GM21717 (cell line): ENCODE measurements at regions not wholly inside any gene's neighbourhood (a gene's known extent, or its start where the extent isn't known, plus 50 kb on each side); places are given as distances from the start of the nearest gene placed in this dataset.

Experiments
- ATAC-seq: cut with Tn5 transposase; IDR thresholded peaks from one replicate; pipeline ENCODE4 v1.9.1; 2021; ENCODE audit warnings: mild to moderate bottlenecking, moderate library complexity; ENCODE audit not compliant: unreplicated experiment

DNA sequence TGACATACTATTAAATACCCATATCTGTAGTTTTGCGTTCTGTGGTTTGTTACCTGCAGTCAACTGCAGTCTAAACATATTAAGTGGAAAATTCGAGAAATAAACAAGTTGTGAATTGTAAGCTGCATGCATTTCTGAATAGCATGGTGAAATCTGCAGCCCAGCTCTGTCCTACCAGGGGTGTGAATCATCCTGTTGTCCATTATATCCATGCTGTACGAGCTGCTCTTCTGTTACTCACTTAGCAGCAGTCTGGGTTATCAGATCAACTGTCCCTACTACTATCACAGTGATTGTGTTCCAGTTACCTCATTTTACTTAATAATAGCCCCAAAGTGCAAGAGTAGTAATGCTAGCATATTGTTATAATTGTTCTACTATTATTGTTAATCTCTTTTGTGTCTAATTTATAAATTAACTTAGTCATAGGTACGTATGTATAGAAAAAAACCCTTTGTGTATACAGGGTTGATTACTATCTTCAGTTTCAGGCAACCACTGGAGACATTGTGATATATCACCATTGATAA, 173.7 kb upstream of the FAT4 start:
- no peak for ATAC-seq

DNA sequence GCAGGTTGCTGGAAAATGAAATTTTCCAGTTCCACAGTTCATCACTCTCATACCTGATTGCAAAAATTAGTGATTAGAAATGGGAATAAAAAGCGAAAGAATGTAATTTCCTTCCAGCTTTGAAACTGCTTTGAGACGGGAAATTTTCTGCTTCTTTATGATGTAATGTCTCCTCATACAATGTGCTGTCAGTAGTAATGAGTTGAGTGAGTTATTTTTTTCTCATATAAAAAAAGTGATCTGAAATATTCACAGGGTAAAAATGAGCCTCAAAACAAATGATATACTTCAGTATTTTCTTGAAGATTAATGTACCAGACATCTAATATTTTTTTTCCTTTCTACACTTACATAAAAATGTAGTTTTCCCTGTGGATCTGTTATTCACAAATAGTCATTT, 179.1 kb upstream of the FAT4 start:
- no peak for ATAC-seq

GRCh38 chr4:125132729-125133128, 182.0 kb upstream of the FAT4 start:
- ATAC-seq, result no peak

DNA sequence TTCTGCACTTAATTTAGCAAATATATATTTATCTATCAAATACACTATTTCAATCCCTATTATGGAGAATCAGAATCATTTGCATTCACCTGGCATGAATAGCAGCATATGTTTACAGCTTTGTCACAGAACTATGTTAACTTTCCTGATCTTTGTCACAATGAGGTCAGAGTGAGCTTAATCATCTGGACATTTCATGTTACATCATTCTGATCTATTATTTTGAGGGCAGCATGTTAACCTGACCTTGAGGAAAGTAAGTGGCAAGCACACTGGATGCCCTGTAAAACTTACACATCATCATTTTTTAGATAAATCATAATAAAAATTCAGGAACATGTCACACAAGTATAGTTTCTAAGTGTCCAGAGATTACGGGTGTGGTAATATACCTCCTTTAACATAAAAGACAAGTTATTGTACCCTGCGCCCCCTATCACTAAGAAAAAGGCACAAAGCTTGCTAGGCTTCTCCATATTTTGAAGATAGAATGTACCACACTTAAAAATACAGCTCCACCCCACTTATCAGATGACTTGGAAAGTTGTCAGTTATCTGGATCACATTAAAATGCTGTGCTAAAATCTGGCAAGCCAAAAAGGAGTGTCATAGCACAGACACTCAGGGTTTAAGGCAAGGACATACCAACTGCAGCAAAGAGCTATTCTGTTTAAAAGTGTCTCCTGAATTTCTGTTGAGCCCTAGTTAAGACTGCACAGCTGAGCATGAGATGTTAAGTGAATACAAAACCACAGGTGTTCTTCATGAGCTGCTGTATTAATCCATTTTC, 182.7 kb upstream of the FAT4 start:
- no peak for ATAC-seq

DNA sequence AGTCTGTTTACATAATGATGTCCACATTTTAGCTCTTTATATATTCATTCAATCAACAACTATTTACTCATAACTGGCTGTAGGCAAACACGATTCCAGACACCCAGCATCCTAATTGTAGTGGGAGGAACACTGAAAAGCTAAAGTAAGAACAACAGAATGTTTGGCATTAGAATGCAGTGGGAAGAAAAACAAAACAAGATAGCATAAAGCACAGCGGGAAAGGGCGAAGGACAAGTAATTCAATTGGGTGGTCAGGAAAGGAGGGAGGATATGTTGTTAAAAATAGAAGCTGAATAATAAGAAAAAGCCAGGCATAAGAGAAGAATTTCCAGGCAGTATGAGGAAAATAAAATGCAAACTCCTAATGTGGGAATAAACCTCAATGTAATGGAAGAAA, 189.5 kb upstream of the FAT4 start:
- no peak for ATAC-seq

DNA sequence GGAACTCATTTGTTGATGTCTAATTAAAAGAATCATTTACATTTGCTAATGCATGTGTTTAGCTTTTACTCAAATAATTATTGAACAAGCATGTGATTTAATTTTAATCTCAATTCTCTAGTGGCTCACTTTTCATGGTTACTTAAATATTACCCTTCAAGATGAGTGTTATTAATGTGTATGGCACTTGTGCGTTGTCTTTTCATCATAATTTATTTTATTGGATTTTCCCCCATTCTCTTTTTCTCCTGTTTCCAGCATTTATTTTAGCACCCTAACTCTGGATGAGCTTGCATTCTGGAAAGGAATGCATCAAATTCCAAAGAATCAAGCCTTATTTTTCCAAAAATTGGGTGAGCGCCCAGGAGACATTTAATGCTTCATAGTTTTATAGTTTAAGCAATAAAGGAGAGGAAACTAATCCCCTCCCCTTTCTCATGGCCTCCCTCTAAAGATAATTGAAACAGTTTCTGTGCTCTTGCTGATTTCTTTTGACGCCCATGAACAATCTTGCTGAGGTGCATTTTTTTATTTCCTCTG, 191.1 kb upstream of the FAT4 start:
- ATAC-seq, result no peak

- ATAC-seq, result no peak
Measured at GRCh38 chr4:125121581-125121980, 193.2 kb upstream of the FAT4 start.

DNA sequence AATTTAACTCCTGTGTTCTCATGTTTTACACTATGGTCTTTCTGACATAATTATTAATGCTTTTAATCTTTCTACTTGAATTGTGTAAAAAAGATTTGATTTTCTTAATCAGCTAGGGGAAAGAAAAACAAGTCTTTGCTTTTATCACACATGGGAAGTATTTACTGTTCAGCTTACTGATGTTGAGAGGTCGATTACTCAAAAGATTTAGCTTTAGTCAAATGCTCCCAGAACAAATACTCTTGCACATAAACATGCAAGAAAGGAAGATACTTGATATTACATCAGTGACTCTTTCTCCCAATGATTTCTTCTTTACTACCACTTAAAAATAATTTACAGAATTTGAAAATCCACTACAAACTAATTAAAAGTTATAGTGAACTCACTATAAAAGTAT, 198.3 kb upstream of the FAT4 start:
- no peak for ATAC-seq

- ATAC-seq, result no peak
Measured at GRCh38 chr4:125115941-125116340, 198.8 kb upstream of the FAT4 start.

- no peak for ATAC-seq
Measured at GRCh38 chr4:125115476-125115875, 199.3 kb upstream of the FAT4 start.

- no peak for ATAC-seq
Measured at GRCh38 chr4:125112536-125112935, 202.2 kb upstream of the FAT4 start.

DNA sequence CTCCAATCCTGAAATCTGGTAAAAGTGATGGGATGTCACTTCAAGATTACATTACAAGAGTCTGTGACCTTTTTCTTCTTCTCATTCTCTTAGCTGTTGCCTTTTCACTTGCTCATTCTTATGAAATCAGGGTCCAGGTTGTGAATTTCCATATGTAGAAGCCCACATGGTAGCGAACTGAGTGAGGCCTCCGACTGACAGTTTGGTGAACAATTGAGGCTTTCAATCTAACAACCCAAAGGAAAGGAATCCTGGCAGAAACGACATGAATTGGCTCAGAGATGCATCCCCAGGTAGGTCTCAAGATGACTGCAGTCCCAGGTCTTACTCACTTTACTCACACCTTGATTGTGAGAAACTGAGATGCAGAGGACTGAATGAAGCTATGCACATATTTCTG, 203.4 kb upstream of the FAT4 start:
- no peak for ATAC-seq

DNA sequence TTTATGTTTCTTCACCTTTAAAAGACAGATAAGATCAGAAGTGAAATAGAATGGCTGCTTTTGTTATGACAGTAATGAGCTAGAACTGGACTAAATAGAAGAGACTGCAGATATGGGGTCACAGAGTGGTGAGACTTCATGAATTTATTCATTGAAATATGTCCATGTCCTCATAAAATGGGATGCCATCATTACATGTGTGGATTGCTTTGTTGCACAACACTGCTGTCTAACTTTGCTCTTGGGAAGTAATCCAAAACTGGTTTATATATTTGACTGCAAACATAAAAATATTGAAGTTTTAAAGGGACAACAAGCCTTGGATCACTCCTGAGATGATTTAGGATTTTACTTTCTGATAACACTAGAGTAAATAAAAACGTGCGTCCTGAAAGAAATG, 209.2 kb upstream of the FAT4 start:
- no peak for ATAC-seq

DNA sequence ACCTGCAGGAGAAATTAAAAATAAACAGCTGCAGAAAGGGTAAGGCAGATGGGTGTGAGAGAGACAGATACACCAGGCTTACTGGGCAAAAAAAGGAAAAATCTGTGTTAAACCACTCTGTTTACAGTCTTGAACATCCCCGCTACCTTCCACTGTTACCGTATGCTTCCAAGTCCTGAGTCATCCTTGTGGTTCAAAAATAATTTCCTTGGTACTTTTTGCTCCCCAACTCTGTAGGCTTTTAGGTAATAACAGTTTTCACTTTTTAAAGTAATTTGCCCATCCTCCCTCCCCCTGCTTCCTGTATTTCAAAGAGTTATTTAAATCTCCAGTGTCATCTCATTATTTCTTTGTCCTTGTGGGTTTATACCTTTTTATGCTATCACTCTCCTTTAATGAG, 210.1 kb upstream of the FAT4 start:
- ATAC-seq, result no peak

DNA sequence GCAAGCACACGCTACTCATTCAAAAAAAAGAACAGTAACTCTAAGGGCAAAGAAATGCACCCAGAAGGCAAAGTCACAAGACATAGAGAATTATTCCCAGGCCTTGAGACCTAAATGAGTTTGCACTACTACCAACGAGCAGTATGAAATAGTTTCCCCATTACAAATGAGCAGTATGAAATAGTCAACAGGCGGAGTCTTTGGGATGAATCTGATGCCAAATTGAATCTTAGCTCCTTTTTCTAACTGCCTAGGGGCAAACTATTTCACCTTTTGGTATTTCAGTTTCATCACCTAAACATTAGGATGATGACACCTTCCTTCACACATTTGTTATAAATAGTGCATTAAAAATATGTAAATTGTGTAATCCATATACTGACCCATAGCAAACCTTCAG, 213.0 kb upstream of the FAT4 start:
- ATAC-seq, result no peak

DNA sequence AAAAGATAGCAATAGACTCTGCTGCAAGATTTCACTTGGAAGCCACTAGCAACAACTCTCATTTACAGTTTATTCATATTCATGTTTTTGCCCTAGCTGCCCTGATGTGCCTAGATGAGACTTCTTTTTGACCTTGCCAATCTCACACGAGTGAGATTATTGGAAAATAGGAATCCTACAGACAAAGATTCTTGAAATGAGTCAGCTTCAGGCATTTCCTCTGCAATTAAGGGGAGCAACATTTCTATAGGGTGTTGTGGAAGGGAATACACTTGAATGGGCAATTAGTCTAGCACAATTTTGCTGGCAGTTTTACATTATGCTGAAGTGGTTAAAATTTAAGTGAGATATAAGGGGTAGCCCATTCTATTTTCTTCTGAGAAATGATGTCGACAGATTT, 217.0 kb upstream of the FAT4 start:
- ATAC-seq, result no peak

DNA sequence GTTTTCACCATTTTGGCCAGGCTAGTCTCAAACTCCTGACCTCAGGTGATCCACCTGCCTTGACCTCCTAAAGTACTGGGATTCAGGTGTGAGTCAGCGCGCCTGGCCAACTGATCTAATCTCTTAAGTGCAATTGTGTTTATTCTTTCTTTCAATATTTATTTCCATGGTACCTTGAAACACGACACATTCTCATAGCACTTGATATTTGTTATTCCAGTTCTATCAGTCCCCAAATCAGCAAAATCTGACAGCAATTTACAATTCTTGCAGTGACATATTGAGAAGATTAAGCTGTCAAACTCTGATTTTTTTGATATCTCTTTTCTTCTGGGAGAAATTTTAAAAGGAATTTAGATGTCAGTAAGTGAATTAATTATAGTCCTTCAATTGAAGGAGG, 218.1 kb upstream of the FAT4 start:
- ATAC-seq, result no peak

DNA sequence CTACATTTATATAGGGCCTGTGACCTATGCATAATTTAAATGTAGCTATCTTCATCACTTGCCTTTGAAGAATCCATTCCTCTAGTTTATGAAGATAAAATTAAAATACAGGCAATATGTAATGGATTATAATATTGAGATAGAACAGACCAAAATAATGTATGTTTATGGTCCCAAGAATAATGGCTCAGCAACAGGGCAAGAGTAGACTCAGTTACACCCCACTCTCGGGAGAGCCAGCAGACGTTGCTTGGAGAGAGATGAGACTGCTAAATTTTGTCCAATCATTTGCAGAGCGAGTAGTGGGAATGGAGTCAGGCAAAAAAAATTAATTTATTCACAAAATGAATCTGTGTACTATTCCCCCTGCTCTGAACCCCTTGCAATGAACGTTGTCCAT, 223.2 kb upstream of the FAT4 start:
- ATAC-seq, result no peak

- no peak for ATAC-seq
Measured at GRCh38 chr4:125091101-125091500, 223.7 kb upstream of the FAT4 start.

DNA sequence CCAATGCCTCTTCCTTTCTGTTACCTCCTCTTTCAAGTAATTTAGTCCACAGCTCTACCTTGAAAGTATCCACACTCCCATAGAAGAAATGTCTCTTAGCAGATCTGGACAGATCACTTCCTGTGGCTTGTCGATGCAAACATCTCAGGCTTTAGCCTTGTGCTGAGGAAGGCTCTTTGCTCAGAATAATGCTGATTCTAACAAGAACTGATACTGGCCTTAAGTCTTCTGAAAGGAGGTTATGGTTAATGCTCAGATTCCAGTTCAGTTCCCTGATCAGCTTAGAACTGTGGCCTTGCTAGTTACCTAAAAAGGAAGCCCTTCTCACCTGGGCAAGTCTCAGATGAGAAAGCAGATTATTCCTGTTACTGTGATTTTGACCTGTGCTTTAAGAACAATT, 230.1 kb upstream of the FAT4 start:
- ATAC-seq, result no peak

- no peak for ATAC-seq
Measured at GRCh38 chr4:125082729-125083417, 231.9 kb upstream of the FAT4 start.

- ATAC-seq, result no peak
Measured at GRCh38 chr4:125072269-125072668, 242.5 kb upstream of the FAT4 start.
